Activated CD8-positive, alpha-beta memory T cell treated with anti-CD3 and anti-CD28 coated beads for 36 hours (primary cell): ENCODE measurements at regions not wholly inside any gene's neighbourhood (a gene's known extent, or its start where the extent isn't known, plus 50 kb on each side); places are given as distances from the start of the nearest gene placed in this dataset.

ENCODE experiments used
- CTCF ChIA-PET: fragments of 350-600 bp; sonication (Branson Sonifier 250); formaldehyde crosslinking; loops from one replicate; lab custom pipeline; 2021; ENCODE audit warnings: antibody characterized with exemption; lab: Charles Lee
- POLR2A ChIA-PET: fragments of 350-600 bp; sonication (Branson Sonifier 250); formaldehyde crosslinking; loops from one replicate; lab custom pipeline; 2021; ENCODE audit warnings: antibody characterized with exemption; lab: Charles Lee

DNA sequence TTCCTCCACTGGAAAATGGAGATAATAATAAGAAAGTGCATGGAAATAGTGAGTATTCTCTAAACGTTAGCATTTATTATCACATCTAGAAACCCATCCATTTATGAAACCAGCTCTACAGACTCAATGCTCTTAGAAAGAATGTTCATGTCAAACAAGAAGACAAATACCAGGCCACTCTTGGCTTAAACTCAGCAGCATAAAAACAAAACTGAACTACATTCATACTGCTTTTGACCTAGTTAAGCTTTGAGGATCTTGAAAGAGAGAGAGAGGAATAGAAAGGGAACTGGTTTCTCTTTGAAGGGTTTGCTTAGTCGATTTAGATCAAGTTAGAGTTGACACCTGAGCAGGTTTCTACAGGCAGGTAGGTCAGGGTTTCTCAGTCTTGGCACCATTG is 332.9 kb upstream of the PRKCQ start:
- ChIA-PET POLR2A (no interaction called here), CTCF (no interaction called here)

DNA sequence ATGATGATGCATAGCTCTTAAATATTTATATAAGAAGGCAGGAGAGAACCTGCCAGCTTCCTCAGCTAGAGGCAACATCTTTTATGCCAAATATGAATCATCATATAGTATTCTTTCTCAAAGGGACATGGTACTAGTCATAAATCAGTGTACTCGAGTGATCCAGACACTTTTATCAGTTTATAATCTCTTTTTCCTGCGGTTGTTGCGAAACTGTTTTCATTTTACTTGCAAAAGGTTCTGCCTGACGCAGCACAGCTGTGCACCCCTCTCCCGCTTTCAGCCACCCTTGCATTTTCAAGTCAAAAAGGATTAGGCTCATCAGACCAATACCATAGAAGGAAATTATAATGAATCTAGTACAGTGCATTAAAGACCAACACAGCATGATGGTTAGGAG is 332.3 kb upstream of the PRKCQ start:
- ChIA-PET POLR2A (no interaction called here), CTCF (no interaction called here)

DNA sequence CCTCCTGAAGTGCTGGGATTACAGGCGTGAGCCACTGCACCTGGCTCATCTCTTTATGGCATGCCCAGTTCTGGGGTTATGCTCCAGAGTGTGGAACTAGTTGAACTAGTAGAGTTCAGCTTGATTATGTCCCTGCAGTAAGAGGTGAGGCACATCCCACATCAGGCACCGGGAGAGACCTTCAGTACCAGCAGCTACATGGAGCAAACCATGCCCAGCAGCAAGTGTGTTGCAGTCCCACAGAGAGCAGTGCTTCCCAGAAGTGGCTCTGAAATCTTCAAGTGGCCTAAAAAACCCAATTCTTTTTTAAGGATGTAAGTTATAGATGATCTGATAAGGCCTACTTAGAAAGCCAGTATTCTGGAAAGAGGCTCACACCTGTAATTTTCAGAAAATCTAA is 331.9 kb upstream of the PRKCQ start:
- CTCF ChIA-PET = no interaction called here
- POLR2A ChIA-PET = no interaction called here

DNA sequence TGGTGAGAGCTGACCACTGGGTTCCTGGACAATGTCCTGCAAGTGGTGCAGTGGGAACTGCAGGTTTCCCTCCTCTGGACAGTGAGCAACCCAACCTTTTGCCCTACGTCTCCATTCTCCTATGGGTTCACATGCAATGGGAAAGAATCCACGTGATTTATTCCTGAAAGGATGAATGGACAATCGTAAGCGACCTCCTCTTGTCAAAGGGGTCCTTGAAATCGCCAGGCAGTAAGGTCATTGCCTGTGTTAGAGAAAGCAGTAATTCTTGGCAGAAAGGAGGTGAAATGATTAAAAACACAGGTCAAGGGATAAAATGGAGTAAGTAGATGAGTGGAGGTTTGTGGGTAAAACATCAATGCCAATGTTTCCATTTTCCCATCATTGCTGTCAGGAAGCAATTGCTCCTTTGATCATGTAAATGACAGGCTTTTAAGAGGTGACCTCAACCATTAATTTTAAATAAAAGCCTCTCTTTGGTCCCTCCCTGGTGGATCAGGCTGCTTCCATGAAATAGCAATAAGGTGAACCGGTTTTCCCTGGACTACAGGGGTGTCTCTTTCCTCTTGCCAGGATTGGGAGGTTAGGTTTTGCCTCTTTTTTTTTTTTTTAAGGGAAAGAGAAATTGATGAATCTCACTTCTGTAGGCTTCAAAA is 330.0 kb upstream of the PRKCQ start:
- CTCF ChIA-PET = no interaction called here

DNA sequence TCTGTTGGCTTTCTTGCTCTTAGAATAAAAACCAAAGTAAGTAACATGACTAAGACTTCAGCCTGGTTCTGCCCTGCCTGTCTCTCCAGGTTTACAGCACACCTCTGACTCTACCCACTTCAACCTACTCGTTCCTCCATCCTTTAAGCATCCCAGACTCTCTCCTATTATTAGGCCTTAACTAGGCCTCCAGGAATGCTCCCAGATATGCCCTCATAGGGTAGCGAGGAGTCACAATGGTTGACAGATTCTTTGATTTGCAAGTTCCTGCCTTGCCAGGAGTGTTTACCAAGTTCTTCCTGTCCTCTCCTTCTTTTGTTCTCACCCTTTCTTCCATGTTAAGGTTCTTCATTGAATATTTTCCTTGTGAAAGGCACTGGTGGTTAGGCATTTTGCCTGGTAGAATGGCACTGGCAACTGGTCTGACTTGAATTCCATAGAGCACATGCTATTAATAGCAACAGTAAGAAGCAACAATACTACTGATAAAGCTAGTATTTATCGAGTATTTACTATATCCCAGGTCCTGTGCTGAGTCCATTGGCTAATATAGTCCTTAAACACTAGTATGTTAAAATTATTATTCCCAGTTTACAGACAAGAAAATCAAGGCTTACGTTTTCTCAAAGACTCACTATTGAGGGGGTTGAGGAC is 327.9 kb upstream of the PRKCQ start:
- CTCF ChIA-PET = no interaction called here

More for the DNA sequence above, 330.0 kb upstream of the PRKCQ start:
- POLR2A ChIA-PET = no interaction called here

DNA sequence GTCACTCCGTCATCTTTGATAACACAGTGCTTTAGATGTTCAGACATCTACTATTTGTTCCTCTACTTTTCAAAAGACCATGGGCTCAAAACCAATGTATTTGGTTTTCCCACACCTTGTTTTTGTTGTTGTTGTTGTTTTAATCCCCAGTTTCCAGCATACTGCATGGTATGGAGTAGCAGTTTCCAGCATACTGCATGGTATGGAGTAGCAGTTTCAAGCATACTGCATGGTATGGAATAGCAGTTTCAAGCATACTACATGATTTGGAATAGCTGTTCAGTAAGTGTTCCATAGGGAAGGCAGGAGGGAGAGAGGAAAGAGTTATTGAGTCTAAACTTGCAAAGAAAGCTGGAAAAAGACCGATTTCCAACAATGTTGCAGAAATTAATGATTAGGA is 314.3 kb upstream of the PRKCQ start:
- ChIA-PET POLR2A (no interaction called here), CTCF (interaction anchor here (1.4 kb wide), 1 partner anchor 24 kb away, joined by 4 read pairs; no protein-coding TSS in a partner anchor)

More for the DNA sequence above, 327.9 kb upstream of the PRKCQ start:
- POLR2A ChIA-PET = no interaction called here

DNA sequence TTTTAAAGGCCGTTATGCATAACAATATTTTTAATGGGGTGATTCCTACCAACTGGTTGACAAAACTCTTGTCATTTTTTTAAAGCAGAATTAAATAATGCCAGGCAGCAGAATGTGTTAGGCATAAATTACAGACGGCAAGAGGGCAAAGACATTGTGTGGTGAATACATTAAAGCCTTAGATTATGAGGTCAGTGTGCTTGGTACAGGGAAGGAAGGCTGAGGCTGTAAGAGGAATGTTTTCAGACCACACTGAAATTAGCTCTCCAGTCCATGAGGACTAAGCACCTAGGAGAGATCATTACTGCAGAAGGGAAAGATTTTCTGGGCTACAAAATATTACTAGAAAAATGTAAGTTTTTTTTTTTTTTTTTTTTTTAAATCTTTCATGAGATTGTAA is 312.8 kb upstream of the PRKCQ start:
- ChIA-PET CTCF (interaction anchor here (0.7 kb wide), 2 partner anchors 192 to 632 kb away, joined by 3 to 4 read pairs; no protein-coding TSS in a partner anchor), POLR2A (interaction anchor here (0.6 kb wide), 1 partner anchor 332 kb away, joined by 3 read pairs; no protein-coding TSS in a partner anchor)

DNA sequence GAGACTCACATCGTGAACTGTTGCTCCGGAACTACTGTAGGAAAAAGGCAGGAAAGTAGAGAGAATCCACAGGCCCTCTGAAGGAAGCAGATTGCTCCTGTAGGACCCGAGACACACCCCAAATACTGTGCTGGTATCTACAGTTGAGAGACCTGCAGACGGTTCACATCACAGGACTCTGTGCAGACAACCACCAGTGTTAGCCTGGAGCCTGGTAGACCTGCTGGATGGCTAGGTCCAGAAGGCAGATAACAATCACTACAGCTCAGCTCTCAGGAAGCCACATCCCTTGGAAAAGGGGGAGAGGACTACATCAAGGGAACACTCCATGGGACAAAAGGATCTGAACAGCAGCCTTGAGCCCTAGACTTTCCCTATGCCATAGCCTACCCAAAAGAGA is 311.8 kb upstream of the PRKCQ start:
- CTCF ChIA-PET = interaction anchor here (0.6 kb wide), 1 partner anchor 524 kb away, joined by 5 read pairs; no protein-coding TSS in a partner anchor

DNA sequence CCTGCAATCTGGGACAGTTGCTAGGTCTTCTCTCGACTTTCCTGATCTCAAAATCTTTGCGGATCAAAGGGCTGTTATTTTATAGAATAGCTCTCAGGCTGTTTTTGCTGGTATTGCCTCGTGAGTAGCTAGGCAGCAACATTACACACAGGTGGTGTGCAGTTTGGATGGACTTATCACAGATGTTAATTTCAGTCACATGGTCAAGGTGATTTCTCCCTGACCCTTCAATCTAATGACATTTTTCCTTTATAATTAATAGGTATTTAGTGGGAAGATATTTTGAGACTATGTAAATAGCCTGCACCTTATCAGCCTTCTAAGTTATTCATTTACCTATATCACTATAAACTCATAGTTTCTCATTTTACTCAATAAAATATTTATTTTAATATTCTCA is 309.6 kb upstream of the PRKCQ start:
- CTCF ChIA-PET = no interaction called here
- POLR2A ChIA-PET = no interaction called here

More for the DNA sequence above, 311.8 kb upstream of the PRKCQ start:
- POLR2A ChIA-PET = no interaction called here

DNA sequence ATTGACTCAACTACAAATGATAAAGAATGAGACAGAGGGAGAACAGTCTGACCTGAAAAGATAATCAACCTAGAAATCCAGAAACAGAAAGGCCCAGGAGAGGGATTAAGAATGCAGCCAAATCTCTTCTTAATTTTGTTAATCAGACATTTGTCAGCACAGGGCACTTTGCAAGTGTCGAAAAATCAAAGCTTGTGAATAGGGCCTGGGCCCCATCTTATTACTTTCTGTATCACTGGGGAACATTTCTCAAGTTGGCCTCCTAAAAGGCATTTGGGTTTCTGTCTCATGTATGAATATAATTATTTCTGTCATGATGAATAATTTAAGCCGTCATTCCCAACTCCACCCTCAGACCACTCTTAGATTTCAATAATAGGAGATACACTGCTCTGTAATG is 308.4 kb upstream of the PRKCQ start:
- POLR2A ChIA-PET = no interaction called here
- CTCF ChIA-PET = no interaction called here

DNA sequence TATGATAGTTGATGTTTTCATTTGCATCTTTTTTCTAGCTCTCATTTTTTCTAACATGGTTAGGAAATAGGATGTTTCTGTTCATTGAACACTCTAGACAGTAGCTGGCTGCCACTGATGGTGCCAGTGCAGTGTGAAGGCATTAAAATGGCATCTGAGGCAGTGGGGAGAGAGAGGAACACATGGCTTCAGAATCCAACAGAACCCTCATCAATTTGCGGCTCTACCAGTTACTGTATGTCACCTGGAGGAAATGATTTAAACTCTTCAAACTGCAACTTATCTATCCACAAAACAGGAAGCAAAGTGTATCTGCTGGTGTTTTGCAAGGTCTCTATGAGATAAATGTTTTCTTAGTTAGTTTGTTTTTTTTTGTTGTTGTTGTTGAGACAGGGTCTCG is 305.2 kb upstream of the PRKCQ start:
- ChIA-PET CTCF (no interaction called here), POLR2A (no interaction called here)

DNA sequence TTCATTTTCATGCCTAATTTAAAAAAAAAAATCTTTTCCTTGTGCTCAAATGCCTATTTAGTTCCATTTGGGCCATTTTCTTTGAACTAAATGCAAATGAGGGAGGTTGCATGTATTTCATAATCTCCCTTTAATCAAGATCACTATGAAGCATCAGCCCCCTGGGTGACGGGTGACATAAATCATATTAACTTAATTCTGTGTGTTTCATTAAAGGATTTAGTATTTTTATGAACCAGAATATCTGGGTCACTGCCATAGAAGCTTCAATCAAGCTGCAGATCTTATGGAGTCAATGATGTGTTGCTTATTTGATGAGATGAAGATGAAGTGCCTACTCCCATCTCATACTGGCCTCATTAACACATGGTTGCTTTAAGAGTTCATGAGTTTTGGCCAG is 301.9 kb upstream of the PRKCQ start:
- POLR2A ChIA-PET = no interaction called here
- CTCF ChIA-PET = no interaction called here

DNA sequence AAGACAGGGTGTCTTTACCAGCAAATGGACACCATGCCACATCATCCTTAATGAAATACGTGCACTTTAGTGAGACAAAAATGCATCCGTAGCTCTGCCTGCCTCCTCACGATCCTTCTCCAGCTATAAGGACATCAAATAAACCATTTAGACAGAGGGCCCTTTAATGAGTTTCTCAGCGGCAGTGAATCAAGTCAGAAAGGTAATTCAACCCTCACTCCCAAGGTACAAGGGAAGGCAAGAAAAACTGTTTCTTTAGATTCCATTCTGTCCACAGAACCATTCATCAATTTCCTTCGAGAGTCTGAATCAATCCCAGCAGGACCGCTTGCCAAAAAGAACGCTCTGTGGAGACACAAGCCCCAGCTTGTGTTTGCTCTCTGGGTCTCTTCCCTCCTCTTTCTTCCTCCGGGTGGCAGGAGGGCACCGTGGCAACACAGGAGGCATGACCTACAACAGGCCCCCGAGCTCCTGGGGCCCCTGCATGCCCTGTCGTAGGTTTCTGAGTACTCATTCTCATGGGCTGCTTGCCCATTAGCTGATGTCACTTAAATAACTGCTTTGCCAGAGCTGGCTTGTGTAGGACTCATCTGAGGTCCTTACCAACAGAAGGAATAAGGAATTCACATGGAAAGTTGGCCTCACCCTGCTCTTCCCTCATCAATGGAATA is 297.8 kb upstream of the PRKCQ start:
- ChIA-PET POLR2A (no interaction called here), CTCF (no interaction called here)

DNA sequence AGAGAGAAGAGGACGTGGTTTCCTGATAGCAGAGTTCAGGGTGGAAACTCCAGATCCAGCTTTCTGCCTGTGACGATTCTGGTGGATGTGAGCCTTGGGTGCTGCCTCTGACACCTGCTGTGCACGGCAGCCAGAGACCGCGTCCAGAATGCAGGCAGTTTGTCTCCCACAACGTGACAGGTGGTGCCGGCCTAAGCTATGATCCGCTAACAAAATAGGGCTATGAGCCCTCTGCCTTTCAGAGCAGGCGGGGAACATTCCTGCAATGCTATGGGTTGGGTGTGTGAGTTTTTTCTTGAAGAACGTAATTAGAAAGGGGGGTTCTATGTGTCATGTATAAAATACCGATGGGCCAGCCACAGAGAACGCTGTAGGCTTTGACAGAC is 297.3 kb upstream of the PRKCQ start:
- CTCF ChIA-PET = no interaction called here
- POLR2A ChIA-PET = no interaction called here

DNA sequence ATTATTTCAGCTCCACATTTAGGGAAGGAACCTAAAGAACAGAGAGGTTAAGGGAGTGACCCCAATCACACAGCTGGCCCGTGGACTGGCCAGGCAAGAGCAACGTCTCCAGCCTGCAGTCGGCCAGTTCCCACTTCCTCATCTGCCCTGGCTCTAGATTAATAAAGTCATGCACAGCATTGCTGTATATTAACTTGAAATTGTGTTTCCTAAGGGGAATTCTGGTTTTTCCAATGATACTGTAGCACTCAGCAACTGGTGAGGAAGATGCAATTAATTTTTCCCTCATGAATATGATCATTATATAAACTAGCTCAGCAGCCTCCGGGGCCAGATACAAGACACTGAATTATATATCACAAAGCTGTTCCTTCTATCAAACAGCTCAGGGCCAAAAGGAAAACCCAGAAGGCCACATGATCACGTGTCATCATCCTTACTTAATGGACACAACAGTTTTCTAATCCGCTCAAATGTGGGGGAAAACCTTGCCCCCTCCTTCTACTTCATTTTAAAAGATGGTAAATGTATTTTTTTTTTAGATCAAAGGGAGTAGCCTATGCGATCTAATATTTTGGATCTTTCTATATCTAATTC is 295.3 kb upstream of the PRKCQ start:
- CTCF ChIA-PET = no interaction called here
- POLR2A ChIA-PET = no interaction called here

DNA sequence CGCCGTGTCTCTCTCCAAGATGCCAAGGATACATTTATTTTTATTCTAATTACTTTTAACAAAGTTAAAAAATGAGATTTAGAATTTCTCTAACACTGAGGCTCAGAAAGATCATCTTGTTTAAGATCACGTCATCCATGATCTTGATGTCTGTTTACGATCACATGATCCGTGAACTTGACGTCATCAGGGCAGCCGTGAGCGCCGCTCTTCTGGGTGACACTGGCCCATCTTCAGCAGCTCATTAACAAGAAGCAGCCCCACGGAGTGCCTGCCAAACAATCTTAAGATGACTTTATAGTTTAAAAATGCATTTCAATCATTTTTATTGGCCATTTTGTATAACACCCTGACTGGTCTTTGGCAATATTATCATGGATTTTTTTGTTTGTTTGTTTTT is 291.1 kb upstream of the PRKCQ start:
- CTCF ChIA-PET = no interaction called here
- POLR2A ChIA-PET = no interaction called here

DNA sequence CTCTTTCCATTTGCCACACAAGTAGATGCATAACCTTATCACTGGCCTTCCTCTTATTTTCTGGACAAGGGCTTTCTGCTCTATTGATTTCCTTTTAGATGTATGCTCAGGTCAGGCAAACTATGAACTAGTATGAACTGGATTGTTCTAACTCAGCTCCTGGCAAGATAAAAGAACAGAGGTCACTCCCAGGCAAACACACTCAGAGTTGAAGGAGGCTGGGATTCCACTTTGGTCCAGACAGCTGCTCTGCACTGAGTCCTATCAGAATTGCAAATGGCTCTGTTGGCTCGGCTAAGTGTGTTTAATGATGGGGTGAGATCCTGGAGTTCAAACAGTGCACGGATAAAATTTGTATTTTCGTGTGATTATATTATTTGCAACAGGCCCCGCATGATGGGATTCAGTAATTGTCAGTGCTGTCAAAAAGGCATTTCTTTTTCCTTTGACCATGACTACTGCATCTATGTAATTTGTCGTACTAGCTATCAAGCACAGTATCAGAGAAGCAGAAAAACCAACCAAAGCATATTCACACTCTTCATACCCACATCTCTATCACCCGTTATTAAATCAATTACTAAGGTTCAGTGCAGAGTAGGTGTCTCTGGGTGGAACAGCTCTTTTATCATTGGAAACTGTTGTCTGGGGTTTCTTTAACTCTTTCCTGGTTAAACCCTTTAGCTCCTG is 288.1 kb upstream of the PRKCQ start:
- ChIA-PET CTCF (interaction anchor here (0.6 to 1.0 kb wide), 2 partner anchors 52 to 74 kb away, joined by 3 read pairs; no protein-coding TSS in a partner anchor), POLR2A (no interaction called here)

DNA sequence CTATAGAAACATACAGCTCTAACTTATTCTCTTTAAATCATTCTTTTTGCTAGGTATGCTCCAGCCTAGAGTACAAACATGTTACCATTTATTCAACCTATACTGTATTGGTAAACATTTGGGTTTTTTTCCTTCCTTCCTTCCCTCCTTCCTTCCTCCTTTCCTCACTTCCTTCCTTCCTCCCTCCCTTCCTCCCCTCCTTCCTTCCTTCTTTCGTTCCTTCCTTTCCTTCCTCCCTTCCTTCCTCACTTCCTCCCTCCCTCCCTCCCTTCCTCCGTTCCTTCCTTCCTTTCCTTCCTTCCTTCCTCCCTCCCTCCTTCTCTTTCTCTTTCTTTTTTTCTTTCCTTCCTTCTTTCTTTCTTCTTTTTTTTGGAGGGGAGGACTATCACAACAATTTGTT is 286.7 kb upstream of the PRKCQ start:
- CTCF ChIA-PET = no interaction called here
- POLR2A ChIA-PET = no interaction called here

DNA sequence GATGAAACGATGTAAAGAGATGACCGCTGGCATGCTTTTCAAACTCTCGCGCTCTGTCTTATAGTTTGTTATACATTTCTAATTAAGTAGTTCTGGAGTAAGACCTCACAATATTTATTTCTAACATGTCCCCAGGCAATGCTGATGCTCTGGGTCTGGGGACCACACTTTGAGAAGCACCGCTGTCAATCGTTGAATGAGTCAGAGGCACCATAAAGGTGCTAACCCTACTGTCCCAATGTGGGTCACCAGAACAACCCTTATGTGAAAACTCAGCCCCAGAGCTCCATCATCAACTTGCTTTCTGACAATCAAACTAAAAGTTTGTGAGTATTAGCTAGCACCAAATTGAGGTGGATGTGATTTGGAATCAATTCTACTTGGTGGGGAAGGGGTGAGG is 284.1 kb upstream of the PRKCQ start:
- CTCF ChIA-PET = interaction anchor here (0.6 kb wide), 1 partner anchor 568 kb away, joined by 3 read pairs; no protein-coding TSS in a partner anchor
- POLR2A ChIA-PET = no interaction called here

DNA sequence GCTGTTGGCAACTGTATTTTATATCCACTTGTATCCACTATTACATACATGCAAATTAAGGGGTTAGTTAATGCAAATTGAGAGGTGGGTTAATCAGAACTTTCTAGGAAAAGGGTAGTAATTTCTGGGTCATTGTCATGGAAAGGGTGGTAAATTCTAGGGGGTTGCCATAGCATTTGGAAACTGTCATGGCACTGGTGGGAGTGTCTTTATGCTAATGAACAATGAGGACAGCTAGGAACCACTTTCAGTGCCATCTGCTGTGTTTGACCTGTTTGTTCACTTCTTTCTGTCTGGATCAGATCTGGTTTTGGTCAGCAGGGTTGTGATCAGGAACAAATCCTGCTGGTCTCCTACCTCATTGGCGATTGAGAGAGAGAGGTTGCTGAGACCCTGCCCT is 283.3 kb upstream of the PRKCQ start:
- CTCF ChIA-PET = no interaction called here
- POLR2A ChIA-PET = no interaction called here
